HepG2 (cell line): ENCODE measurements at regions not wholly inside any gene's neighbourhood (a gene's known extent, or its start where the extent isn't known, plus 50 kb on each side); places are given as distances from the start of the nearest gene placed in this dataset.

Experiments
- ELF3 ChIP-seq: IDR thresholded peaks from 2 replicates; pipeline ENCODE4 v1.6.1; 2016; ENCODE audit warnings: missing genetic modification reagents, missing compliant biosample characterization
- ELF4 ChIP-seq: sonication (generic); formaldehyde crosslinking; IDR thresholded peaks from 2 replicates; pipeline ENCODE4 v1.5.0; 2020; ENCODE audit warnings: missing genetic modification reagents, mild to moderate bottlenecking, moderate library complexity, borderline replicate concordance
- ELK4 ChIP-seq: sonication (generic); formaldehyde crosslinking; IDR thresholded peaks from 2 replicates; pipeline ENCODE4 v1.9.0; 2021; ENCODE audit warnings: missing genetic modification reagents, borderline replicate concordance
- ISL2 ChIP-seq: sonication (generic); formaldehyde crosslinking; IDR thresholded peaks from 2 replicates; pipeline ENCODE4 v1.5.0; 2020; ENCODE audit warnings: missing genetic modification reagents
- MED1 ChIP-seq: sonication (generic); formaldehyde crosslinking; IDR thresholded peaks from 2 replicates; pipeline ENCODE4 v1.4.0; 2020; ENCODE audit warnings: missing genetic modification reagents
- MXI1 ChIP-seq: IDR thresholded peaks from 3 replicates; pipeline ENCODE4 v1.6.1; 2012; ENCODE audit warnings: low read depth, low read length, inconsistent platforms, borderline replicate concordance
- SIN3B ChIP-seq: fragments of 150-350 bp; IDR thresholded peaks from 2 replicates; pipeline ENCODE4 v1.6.1; 2014; ENCODE audit warnings: low read length
- SKI ChIP-seq: fragments of 450-650 bp; IDR thresholded peaks from one replicate; pipeline ENCODE4 v1.6.1; 2018; ENCODE audit warnings: mild to moderate bottlenecking; ENCODE audit not compliant: partially characterized antibody
- SMYD3 ChIP-seq: sonication (generic); formaldehyde crosslinking; IDR thresholded peaks from 2 replicates; pipeline ENCODE4 v1.8.1; 2023; ENCODE audit warnings: mild to moderate bottlenecking, missing genetic modification reagents
- TCF7 ChIP-seq: sonication (generic); IDR thresholded peaks from 2 replicates; pipeline ENCODE4 v1.6.1; 2016; ENCODE audit warnings: antibody characterized with exemption, low read depth
- TCF7L2 ChIP-seq: IDR thresholded peaks from 2 replicates; pipeline ENCODE4 v1.6.1; 2011; ENCODE audit warnings: mild to moderate bottlenecking, low read depth, low read length, moderate library complexity
- YEATS2 ChIP-seq: sonication (generic); formaldehyde crosslinking; IDR thresholded peaks from 2 replicates; pipeline ENCODE4 v1.4.0; 2020; ENCODE audit warnings: missing genetic modification reagents, borderline replicate concordance
- ZKSCAN5 ChIP-seq: sonication (generic); formaldehyde crosslinking; IDR thresholded peaks from 2 replicates; pipeline ENCODE4 v1.5.1; 2020; ENCODE audit warnings: mild to moderate bottlenecking, missing genetic modification reagents
- ZMAT3 ChIP-seq: sonication (generic); formaldehyde crosslinking; conservative IDR thresholded peaks from 2 replicates; pipeline ENCODE4 v1.7.0; 2021; ENCODE audit warnings: missing genetic modification reagents
- ZNF263 ChIP-seq: sonication (generic); formaldehyde crosslinking; IDR thresholded peaks from 2 replicates; pipeline ENCODE4 v1.4.0; 2020; ENCODE audit warnings: missing genetic modification reagents
- ZNF430 ChIP-seq: sonication (generic); formaldehyde crosslinking; IDR thresholded peaks from 2 replicates; pipeline ENCODE4 v1.9.0; 2021; ENCODE audit warnings: mild to moderate bottlenecking, missing genetic modification reagents
- ZNF44 ChIP-seq: sonication (generic); formaldehyde crosslinking; IDR thresholded peaks from 2 replicates; pipeline ENCODE4 v1.5.1; 2020; ENCODE audit warnings: mild to moderate bottlenecking, missing genetic modification reagents
- ZNF496 ChIP-seq: sonication (generic); formaldehyde crosslinking; IDR thresholded peaks from 2 replicates; pipeline ENCODE4 v1.8.1; 2023; ENCODE audit warnings: mild to moderate bottlenecking, moderate library complexity, missing genetic modification reagents; ENCODE audit not compliant: insufficient replicate concordance
- ZNF609 ChIP-seq: sonication (generic); formaldehyde crosslinking; IDR thresholded peaks from 2 replicates; pipeline ENCODE4 v1.4.0; 2020; ENCODE audit warnings: mild to moderate bottlenecking, missing genetic modification reagents, borderline replicate concordance
- ZNF670 ChIP-seq: sonication (generic); formaldehyde crosslinking; IDR thresholded peaks from 2 replicates; pipeline ENCODE4 v1.8.0; 2022; ENCODE audit warnings: mild to moderate bottlenecking, missing genetic modification reagents, borderline replicate concordance
- ZSCAN29 ChIP-seq: sonication (generic); formaldehyde crosslinking; conservative IDR thresholded peaks from 2 replicates; pipeline ENCODE4 v1.4.0; 2020; ENCODE audit warnings: mild to moderate bottlenecking, missing genetic modification reagents
- TF ChIP-seq, protein P1 (sequence below): sonication (generic); formaldehyde crosslinking; IDR thresholded peaks from 2 replicates; pipeline ENCODE4 v1.5.1; 2020; ENCODE audit warnings: mild to moderate bottlenecking, moderate library complexity, missing genetic modification reagents
- TF ChIP-seq, protein P2 (sequence below): sonication (generic); formaldehyde crosslinking; IDR thresholded peaks from 2 replicates; pipeline ENCODE4 v1.8.0; 2023; ENCODE audit warnings: mild to moderate bottlenecking, missing genetic modification reagents

- TF ChIP-seq, protein P1, sequence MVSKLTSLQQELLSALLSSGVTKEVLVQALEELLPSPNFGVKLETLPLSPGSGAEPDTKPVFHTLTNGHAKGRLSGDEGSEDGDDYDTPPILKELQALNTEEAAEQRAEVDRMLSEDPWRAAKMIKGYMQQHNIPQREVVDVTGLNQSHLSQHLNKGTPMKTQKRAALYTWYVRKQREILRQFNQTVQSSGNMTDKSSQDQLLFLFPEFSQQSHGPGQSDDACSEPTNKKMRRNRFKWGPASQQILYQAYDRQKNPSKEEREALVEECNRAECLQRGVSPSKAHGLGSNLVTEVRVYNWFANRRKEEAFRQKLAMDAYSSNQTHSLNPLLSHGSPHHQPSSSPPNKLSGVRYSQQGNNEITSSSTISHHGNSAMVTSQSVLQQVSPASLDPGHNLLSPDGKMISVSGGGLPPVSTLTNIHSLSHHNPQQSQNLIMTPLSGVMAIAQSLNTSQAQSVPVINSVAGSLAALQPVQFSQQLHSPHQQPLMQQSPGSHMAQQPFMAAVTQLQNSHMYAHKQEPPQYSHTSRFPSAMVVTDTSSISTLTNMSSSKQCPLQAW (CRISPR knock-in tag), result peak; percentile 90
- TF ChIP-seq ZNF670 (CRISPR knock-in tag), result no peak
- peak; percentile 56; the same call in 1 of the 2 replicates for TF ChIP-seq TCF7
- TF ChIP-seq ELF4 (CRISPR knock-in tag), result peak; percentile 68; the same call in 1 of the 2 replicates
- no peak for TF ChIP-seq ISL2 (CRISPR knock-in tag)
- TF ChIP-seq MED1, result peak; percentile 96
- peak; percentile 91; the same call in 1 of the 2 replicates for TF ChIP-seq ZNF430 (CRISPR knock-in tag)
- no peak for TF ChIP-seq SIN3B
- TF ChIP-seq ZSCAN29 (CRISPR knock-in tag), result no peak
- peak; percentile 29; the same call in 1 of the 2 replicates for TF ChIP-seq YEATS2 (CRISPR knock-in tag)
- TF ChIP-seq ZNF496 (CRISPR knock-in tag), result no peak
- TF ChIP-seq ZMAT3, result peak; percentile 75
- no peak for TF ChIP-seq SMYD3 (CRISPR knock-in tag)
- TF ChIP-seq TCF7L2, result no peak
- TF ChIP-seq, protein P2, sequence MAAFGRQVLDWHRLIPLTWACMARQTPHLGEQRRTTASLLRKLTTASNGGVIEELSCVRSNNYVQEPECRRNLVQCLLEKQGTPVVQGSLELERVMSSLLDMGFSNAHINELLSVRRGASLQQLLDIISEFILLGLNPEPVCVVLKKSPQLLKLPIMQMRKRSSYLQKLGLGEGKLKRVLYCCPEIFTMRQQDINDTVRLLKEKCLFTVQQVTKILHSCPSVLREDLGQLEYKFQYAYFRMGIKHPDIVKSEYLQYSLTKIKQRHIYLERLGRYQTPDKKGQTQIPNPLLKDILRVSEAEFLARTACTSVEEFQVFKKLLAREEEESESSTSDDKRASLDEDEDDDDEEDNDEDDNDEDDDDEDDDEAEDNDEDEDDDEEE (CRISPR knock-in tag), result no peak
- no peak for TF ChIP-seq ZKSCAN5 (CRISPR knock-in tag)
- no peak for TF ChIP-seq ELK4 (CRISPR knock-in tag)
- peak; percentile 71; the same call in 2 of the 3 replicates for TF ChIP-seq MXI1
- peak; percentile 75; the same call in 1 of the 2 replicates for TF ChIP-seq ELF3 (CRISPR knock-in tag)
- no peak for TF ChIP-seq SKI
- TF ChIP-seq ZNF609, result peak; percentile 76; the same call in 1 of the 2 replicates
- 0 out of 2 replicates have a peak, but pooled peaks have one; percentile 14 for TF ChIP-seq ZNF263
- no peak for TF ChIP-seq ZNF44
Measured at GRCh38 chr21:38989745-38990423, 184.2 kb downstream of the ETS2 start (continued).
